ENCODE measurements at regions not wholly inside any gene's neighbourhood (a gene's known extent, or its start where the extent isn't known, plus 50 kb on each side); places are given as distances from the start of the nearest gene placed in this dataset.

GRCh38 chr1:201749059-201749690 is 79.8 kb upstream of the IPO9 start:
- DNase-seq (ENCODE audit: low read depth), result no peak

GRCh38 chr1:201750120-201750519 is 78.8 kb upstream of the IPO9 start:
- no peak for DNase-seq (ENCODE audit: low read depth)

GRCh38 chr1:201750934-201751333 is 78.0 kb upstream of the IPO9 start:
- DNase-seq (ENCODE audit: low read depth), result peak; percentile 71

- no peak for DNase-seq (ENCODE audit: low read depth)
These were observed 77.1 kb upstream of the IPO9 start for GRCh38 chr1:201751872-201752271.

GRCh38 chr1:201752333-201752732 is 76.6 kb upstream of the IPO9 start:
- DNase-seq (ENCODE audit: low read depth), result no peak

- DNase-seq (ENCODE audit: low read depth), result no peak
These were observed 75.5 kb upstream of the IPO9 start for GRCh38 chr1:201753492-201753891.

GRCh38 chr1:201754353-201754752 is 74.6 kb upstream of the IPO9 start:
- DNase-seq (ENCODE audit: low read depth), result no peak

- no peak for DNase-seq (ENCODE audit: low read depth)
These were observed 73.8 kb upstream of the IPO9 start for GRCh38 chr1:201755200-201755599.

GRCh38 chr1:201756406-201756805 is 72.6 kb upstream of the IPO9 start:
- peak; percentile 64 for DNase-seq (ENCODE audit: low read depth)

GRCh38 chr1:201758499-201759050 is 70.4 kb upstream of the IPO9 start:
- no peak for DNase-seq (ENCODE audit: low read depth)

- no peak for DNase-seq (ENCODE audit: low read depth)
These were observed 69.7 kb upstream of the IPO9 start for GRCh38 chr1:201759194-201759815.

- DNase-seq (ENCODE audit: low read depth), result no peak
These were observed 68.4 kb upstream of the IPO9 start for GRCh38 chr1:201760516-201760915.

GRCh38 chr1:201761178-201761577 is 67.8 kb upstream of the IPO9 start:
- no peak for DNase-seq (ENCODE audit: low read depth)

- DNase-seq (ENCODE audit: low read depth), result no peak
These were observed 67.1 kb upstream of the IPO9 start for GRCh38 chr1:201761871-201762270.

- DNase-seq (ENCODE audit: low read depth), result no peak
These were observed 66.6 kb upstream of the IPO9 start for GRCh38 chr1:201762381-201762780.

- DNase-seq (ENCODE audit: low read depth), result no peak
These were observed 65.4 kb upstream of the IPO9 start for GRCh38 chr1:201763455-201764140.

- DNase-seq (ENCODE audit: low read depth), result no peak
These were observed 64.8 kb upstream of the IPO9 start for GRCh38 chr1:201764166-201764565.

GRCh38 chr1:201764579-201764978 is 64.4 kb upstream of the IPO9 start:
- no peak for DNase-seq (ENCODE audit: low read depth)

GRCh38 chr1:201766131-201766866 is 62.7 kb upstream of the IPO9 start:
- DNase-seq (ENCODE audit: low read depth), result peak; percentile 83

GRCh38 chr1:201767339-201767738 is 61.6 kb upstream of the IPO9 start:
- no peak for DNase-seq (ENCODE audit: low read depth)

GRCh38 chr1:201769072-201769471 is 59.9 kb upstream of the IPO9 start:
- DNase-seq (ENCODE audit: low read depth), result no peak

GRCh38 chr1:201769966-201770365 is 59.0 kb upstream of the IPO9 start:
- no peak for DNase-seq (ENCODE audit: low read depth)

GRCh38 chr1:201771466-201771865 is 57.5 kb upstream of the IPO9 start:
- no peak for DNase-seq (ENCODE audit: low read depth)

Measured in HS-5 (cell line).